GM12875 (cell line): ENCODE measurements at regions not wholly inside any gene's neighbourhood (a gene's known extent, or its start where the extent isn't known, plus 50 kb on each side); places are given as distances from the start of the nearest gene placed in this dataset.

ENCODE experiments used
- H3K4me3 ChIP-seq: one replicate; pipeline ENCODE4 v1.5.1; 2011; ENCODE audit warnings: low read depth, low read length, control low read depth
- TF ChIP-seq, protein P1 (sequence below): IDR thresholded peaks from 2 replicates; pipeline ENCODE4 v1.5.1; 2011; ENCODE audit warnings: low read depth, mild to moderate bottlenecking, control low read depth, inconsistent platforms, low read length, moderate library complexity, borderline replicate concordance; ENCODE audit not compliant: insufficient read depth

- TF ChIP-seq, protein P1, sequence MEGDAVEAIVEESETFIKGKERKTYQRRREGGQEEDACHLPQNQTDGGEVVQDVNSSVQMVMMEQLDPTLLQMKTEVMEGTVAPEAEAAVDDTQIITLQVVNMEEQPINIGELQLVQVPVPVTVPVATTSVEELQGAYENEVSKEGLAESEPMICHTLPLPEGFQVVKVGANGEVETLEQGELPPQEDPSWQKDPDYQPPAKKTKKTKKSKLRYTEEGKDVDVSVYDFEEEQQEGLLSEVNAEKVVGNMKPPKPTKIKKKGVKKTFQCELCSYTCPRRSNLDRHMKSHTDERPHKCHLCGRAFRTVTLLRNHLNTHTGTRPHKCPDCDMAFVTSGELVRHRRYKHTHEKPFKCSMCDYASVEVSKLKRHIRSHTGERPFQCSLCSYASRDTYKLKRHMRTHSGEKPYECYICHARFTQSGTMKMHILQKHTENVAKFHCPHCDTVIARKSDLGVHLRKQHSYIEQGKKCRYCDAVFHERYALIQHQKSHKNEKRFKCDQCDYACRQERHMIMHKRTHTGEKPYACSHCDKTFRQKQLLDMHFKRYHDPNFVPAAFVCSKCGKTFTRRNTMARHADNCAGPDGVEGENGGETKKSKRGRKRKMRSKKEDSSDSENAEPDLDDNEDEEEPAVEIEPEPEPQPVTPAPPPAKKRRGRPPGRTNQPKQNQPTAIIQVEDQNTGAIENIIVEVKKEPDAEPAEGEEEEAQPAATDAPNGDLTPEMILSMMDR, result no peak
- H3K4me3 ChIP-seq, result no peak overlapping the region
Measured at GRCh38 chr13:84651288-84651687, 769.0 kb upstream of the SLITRK1 start.

DNA sequence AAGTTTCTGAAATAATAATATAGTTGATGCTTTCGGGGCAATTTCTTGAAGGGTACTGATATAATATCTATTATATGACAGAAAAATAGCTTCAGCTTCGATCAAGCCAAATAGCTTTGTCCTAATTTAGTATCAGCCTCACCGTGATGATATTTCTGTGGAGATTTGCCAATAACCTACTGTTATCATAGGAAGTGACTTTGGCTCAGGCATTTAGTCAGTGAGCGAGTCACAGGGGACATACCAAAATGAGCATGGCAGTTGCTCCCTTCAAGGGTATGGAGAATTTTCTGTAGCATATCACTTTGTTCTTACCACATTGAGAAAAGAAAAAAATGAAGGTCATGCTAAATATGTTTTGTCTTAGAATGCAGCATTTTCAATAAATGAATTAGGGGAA is 767.6 kb upstream of the SLITRK1 start:
- TF ChIP-seq, protein P1, result no peak
- H3K4me3 ChIP-seq, result no peak overlapping the region

DNA sequence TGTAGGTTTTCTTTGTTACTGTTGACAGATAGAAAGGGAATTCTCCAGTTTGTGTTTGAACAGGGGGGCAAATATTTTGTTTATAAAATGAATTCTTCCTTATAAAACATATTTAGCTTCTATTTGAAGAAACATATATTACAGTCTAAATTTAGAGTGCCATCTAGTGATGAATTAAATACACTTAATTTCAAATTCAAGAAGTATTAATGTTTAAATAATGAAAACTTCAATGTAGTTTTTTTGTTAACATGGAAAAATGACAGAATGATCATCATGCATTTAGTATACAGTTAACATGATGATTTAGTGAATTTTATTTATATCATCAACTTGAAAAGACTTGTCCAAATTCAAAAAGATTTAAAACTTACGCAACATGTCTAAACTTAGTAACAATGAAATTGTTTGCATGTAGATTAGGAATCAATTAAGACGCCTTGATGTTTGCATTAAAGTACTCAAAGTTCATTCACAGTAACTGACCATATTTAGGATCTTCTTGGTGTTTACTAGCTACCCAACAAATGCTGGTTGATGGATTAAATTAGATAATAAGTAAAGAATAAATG is 765.9 kb upstream of the SLITRK1 start:
- TF ChIP-seq, protein P1, result no peak
- no peak overlapping the region for H3K4me3 ChIP-seq

DNA sequence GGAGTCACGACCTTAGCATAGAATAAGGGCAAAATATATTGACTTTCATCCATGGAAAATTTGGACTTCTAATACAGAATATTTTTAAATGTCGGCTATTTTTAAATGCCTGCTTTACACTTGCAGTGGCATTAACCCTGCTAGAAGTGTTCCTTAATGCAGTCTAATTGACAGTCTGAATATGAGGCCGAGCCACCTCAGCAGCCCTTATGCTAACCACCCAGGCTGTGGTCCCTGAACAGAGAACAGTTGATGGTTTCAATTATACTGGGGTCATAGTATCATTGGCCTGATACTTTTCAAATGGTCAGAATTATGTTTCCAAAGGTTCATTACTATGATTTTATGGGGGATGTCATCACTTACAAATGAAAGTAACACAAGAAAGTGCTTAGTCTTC is 764.7 kb upstream of the SLITRK1 start:
- TF ChIP-seq, protein P1, result no peak
- no peak overlapping the region for H3K4me3 ChIP-seq

DNA sequence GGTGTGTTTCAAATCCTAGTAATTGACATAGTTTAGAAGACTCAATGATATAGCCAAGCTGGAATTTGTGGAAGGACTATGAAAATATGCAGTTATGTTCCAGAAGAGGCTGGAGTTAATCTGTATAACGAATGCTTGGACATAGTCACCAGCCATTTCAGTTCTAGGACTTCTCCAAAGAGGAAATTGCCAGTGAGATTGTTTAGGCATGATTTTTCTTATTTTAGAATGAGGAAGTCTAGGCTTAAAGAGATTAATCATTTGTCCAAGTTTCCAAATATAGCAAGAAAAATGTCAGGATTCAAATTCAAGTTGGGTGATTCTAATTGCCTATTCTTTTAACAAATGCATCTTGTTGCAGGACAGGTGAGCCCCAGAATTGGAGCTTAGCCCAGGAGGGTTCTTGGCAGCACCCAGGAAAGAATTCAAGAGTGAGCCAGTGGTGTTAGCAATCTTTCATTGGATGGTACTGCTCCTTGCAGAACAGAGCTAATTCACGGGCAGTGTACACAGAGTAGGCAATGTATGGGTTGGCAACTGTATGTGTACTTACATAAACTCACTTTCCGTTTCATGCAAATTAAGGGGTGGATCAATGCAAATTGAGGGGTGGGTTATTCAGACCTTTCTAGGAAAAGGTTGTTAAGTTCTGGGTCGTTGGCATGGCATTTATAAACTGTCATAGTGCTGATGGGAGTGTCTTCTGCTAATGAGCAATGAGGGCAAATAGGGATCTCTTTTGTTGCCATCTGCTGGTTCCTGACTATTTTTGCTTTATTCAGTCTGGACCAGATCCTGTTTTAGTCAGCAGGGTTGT is 763.1 kb upstream of the SLITRK1 start:
- H3K4me3 ChIP-seq, result no peak overlapping the region
- TF ChIP-seq, protein P1, result no peak

GRCh38 chr13:84641491-84641890 is 759.2 kb upstream of the SLITRK1 start:
- H3K4me3 ChIP-seq, result no peak overlapping the region
- TF ChIP-seq, protein P1, result no peak

DNA sequence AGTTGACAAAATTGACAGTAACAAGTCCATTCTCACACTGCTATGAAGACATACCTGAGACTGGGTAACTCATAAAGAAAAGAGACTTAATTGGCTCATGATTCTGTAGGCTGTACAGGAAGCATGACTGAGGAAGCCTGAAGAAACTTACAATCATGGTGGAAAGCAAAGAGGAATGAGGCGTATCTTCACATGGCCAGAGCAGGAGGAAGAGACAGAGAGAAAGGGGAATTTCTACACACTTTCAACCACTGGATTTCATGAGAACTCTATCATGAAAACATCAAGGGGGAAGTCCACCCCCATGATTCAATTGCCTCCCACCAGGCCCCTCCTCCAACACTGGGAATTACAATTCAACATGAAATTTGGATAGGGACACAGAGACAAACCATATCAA is 758.4 kb upstream of the SLITRK1 start:
- TF ChIP-seq, protein P1, result no peak
- no peak overlapping the region for H3K4me3 ChIP-seq
